Ishikawa (cell line): ENCODE measurements at regions not wholly inside any gene's neighbourhood (a gene's known extent, or its start where the extent isn't known, plus 50 kb on each side); places are given as distances from the start of the nearest gene placed in this dataset.

ENCODE experiments used
- CEBPB ChIP-seq: IDR thresholded peaks from 2 replicates; pipeline ENCODE4 v1.6.1; 2012
- EP300 ChIP-seq: IDR thresholded peaks from 2 replicates; pipeline ENCODE4 v1.6.1; 2012; ENCODE audit warnings: borderline replicate concordance
- TAF1 ChIP-seq: IDR thresholded peaks from 2 replicates; pipeline ENCODE4 v1.6.1; 2012; ENCODE audit warnings: low read depth, mild to moderate bottlenecking
- ZBTB7A ChIP-seq: IDR thresholded peaks from 2 replicates; pipeline ENCODE4 v1.6.1; 2012; ENCODE audit warnings: low read depth

DNA sequence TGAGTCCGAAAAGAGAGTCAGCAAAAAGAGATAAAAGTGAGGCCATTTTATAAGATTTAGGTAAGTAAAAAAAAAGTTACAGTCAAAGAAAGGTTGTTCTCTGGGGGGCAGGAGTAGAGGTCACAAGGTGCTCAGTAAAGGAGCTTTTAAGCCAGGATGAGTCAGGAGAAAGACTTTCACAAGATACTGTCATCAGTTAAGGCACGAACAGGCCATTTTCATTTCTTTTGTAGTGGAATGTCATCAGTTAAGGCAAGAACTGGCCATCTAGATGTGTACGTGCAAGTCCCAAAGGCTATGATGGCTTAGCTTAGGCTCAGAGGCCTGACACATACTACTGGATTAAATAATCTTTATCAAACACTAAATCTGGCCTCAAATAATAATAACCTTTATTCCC is 1207.3 kb upstream of the FAM98A start:
- TF ChIP-seq CEBPB (no peak), TAF1 (no peak), EP300 (no peak), ZBTB7A (no peak)
